ENCODE measurements at regions not wholly inside any gene's neighbourhood (a gene's known extent, or its start where the extent isn't known, plus 50 kb on each side); places are given as distances from the start of the nearest gene placed in this dataset.
"Not testable (repeated sequence)": the region's sequence is repeated elsewhere in the genome, so short reads cannot be mapped to it uniquely, and the experiment has no call there.

DNA sequence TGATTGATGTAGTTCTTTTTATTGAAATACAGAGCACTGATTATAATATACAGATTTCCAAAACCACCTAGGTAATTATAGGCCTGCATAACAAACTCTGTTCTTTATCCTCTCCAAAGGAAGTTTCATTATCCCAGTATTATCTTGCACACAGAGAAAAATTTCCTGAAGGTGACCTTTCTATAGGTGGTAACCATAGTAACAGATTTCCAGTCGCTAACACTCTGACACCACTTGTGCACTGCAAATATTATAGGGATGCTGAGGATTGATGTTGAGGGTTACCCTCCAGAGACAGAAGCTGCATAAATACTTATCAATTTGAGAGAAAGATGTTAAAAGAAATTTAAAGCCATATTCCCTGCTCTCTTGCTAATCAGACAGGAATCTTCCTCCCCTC, 274.5 kb upstream of the NRSN1 start:
- no peak for DNase-seq (ENCODE audit: low spot score)

DNA sequence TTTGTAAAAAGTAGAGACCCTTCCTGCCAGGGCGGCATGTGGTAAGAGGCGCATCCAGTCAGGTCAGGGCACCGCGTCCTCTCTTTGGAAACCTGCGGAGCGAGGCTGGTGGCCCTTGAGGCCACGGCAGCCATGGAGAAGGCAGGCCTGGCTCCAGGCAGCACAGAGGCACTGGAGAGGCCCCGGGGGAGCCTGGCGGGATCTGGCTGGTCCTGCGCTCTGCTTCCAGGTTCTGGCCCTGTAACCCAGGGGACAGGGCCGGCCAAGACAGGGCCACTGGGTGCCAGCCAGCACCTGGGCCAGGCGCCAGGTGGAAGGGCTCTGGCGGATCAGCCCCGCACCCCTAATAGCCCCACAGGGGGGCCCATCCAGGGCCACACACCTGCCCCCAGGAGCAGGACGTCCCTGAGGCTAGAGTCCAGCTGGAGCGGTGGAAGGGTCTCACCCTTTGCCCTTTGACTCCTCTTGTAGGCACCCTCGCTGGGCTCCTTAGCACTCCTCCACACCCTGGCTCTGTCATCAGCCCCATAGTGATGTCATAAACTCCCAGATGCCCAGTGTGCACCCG, 272.4 kb upstream of the NRSN1 start:
- not testable (repeated sequence) for DNase-seq (ENCODE audit: low spot score)

DNA sequence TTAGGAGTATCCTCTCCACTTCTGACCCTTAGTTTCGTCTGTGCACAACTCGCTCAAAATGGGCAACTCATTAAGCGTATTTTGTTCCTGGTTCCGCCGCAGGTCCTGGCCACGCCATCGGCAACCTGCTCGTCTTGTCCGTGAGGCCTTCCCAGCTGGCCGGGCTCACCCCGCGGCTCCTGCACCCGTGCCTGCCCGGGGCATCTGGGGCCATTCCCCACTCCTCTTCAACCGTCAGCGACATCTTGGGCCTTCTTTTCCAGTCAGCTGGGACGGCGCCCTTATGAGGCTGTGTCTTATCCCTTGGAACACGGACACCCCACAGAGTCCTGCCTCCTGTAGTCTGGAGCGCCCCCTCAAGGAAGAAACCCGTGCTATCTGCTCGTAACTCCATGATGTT, 271.9 kb upstream of the NRSN1 start:
- DNase-seq (ENCODE audit: low spot score), result not testable (repeated sequence)

DNA sequence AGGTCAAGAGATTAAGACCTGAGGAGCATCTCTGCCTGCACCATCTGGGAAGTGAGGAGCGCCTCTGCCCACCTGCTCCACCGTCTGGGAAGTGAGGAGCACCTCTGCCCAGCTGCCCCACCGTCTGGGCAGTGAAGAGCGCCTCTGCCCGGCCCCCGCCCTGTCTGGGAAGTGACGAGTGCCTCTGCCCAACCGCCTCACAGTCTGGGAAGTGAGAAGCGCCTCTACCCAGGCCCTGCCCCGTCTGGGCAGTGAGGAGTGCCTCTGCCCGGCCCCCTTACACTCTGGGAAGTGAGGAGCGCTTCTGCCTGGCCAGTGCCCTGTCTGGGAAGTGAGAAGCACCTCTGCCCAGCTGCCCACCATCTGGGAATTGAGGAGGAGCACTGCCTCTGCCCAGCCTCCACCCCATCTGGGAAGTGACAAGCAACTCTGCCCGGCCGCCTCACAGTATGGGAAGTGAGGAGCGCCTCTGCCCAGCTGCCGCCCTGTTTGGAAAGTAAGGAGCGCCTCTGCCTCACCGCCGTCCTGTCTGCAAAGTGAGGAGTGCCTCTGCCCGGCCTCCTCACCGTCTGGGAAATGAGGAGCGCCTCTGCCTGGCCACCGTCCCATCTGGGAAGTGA, 270.4 kb upstream of the NRSN1 start:
- DNase-seq (ENCODE audit: low spot score), result no peak

DNA sequence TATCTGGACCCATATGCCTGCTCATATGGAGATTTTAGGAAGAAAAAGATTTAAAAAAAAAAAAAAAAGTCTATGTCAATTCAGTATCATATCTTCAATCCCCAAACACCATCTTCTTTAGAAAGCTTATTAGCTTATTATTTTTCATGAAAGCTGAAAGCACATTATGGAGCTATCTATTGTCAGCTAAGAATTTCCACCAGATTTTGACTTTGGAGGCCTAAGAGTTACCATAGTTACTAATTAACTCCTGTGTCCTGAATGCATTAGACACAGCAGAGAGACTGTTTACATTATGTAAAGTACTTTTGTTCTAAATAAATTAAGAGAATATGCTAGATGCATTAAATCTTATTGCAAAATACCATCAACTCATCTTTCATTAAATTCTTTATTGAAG, 255.5 kb upstream of the NRSN1 start:
- no peak for DNase-seq (ENCODE audit: low spot score)

- no peak for DNase-seq (ENCODE audit: low spot score)
These were observed 252.9 kb upstream of the NRSN1 start for GRCh38 chr6:23873161-23873560.

DNA sequence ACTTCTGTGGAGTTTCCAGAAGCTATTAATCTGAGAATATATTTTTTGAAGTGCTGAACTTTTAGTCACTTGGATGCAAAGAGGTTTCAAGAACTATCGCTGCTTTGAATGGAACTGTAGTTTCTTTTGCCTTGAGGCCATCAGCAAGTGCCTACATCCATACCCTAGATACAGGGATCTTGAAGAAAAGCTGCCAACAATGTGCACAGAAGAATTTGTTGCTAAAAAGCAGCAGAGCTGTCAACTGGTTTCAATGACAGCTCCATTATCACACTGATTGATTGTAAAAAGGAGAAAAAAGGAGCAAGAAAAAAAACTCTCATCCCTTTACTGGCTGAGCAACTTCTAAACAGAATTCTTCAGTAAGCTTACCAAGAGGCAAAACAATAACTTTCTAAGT, 251.0 kb upstream of the NRSN1 start:
- no peak for DNase-seq (ENCODE audit: low spot score)

DNA sequence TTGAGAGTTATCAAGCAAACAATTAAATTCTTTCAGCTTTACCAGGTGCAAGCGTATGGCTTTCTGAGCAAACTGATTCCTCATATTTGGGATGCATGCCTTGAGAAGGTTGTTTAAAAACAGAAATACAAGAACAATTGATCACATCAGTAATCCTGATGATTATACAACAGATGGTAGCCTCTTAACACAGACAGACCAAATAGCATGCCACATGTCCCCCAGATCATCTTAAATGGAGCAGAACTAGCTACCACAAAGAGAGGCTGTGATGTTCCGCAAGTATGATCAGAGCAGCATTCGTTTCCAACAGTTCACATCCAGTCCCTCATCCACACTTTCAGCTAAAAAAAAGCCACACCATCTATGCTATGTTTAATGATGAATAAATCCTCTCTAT, 246.2 kb upstream of the NRSN1 start:
- no peak for DNase-seq (ENCODE audit: low spot score)

DNA sequence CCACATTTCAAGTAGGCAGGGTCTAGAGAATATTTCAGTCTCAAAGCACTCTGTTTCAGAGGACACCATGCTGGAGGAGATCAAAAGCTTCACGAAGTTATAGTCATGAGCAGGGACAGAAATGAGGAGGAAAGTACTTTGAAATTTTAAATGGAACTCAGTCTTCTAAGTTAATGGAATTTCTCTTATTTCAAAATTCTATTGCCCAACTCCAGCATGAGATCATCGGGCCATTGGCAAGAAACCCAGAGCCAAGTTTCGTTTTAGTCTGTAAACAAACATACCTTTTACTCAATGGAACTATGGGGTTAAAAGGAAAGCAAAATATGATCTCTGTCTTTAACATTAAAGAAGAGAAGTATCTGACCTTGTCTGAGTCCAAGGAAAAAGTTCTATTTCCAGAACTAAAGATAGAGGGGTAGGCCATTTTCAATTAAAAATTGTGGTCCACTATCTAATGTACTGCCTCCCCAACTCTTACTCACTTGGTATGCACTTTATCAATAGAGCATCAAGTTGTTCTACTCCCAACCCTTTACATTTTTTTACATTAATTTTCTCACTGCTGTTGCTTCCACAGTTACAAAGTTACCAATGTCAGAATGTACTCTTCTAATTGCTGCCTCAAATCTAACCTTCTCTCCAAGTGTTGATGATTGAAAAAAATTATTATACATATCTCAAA, 235.3 kb upstream of the NRSN1 start:
- DNase-seq (ENCODE audit: low spot score), result no peak

DNA sequence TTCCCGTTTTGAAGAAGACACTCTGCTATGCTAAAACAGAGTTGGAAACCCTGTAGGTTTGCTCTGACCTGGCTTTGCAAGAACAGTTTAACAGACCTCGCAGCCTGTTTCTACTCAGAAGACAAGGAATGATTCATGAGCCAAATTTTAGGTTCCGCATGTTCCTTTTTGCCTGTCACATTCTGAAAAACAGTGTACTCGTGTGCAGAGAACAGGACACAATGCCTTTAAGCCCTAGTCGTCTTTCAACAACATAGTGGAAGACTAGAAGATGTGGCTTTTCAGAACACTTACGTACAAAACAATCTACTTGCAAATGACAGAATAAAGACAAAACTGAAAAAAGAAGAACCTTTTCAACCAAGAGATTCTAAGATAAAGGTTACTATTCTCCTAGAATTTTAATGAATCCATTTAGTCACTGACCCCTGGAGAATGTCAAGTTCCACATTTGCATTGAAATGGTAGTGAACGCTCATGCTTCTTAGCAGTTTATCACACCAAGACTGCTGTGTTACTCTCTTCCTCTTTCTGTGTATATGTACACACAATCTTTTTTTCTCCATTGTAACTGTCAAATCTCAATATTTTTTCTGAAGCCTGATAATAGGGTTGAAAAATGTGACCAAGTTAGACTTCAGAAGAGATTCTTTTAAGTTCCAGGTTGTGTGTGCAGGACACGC, 220.7 kb upstream of the NRSN1 start:
- DNase-seq (ENCODE audit: low spot score), result no peak

GRCh38 chr6:23910420-23910819, 215.6 kb upstream of the NRSN1 start:
- no peak for DNase-seq (ENCODE audit: low spot score)

- DNase-seq (ENCODE audit: low spot score), result no peak
These were observed 198.1 kb upstream of the NRSN1 start for GRCh38 chr6:23927935-23928334.

GRCh38 chr6:23929201-23929600, 196.8 kb upstream of the NRSN1 start:
- DNase-seq (ENCODE audit: low spot score), result no peak

- no peak for DNase-seq (ENCODE audit: low spot score)
These were observed 185.5 kb upstream of the NRSN1 start for GRCh38 chr6:23940466-23940865.

GRCh38 chr6:23951691-23952090, 174.3 kb upstream of the NRSN1 start:
- no peak for DNase-seq (ENCODE audit: low spot score)

GRCh38 chr6:23952245-23952644, 173.8 kb upstream of the NRSN1 start:
- no peak for DNase-seq (ENCODE audit: low spot score)

- DNase-seq (ENCODE audit: low spot score), result no peak
These were observed 172.0 kb upstream of the NRSN1 start for GRCh38 chr6:23953976-23954375.

- DNase-seq (ENCODE audit: low spot score), result no peak
These were observed 169.0 kb upstream of the NRSN1 start for GRCh38 chr6:23957017-23957416.

DNA sequence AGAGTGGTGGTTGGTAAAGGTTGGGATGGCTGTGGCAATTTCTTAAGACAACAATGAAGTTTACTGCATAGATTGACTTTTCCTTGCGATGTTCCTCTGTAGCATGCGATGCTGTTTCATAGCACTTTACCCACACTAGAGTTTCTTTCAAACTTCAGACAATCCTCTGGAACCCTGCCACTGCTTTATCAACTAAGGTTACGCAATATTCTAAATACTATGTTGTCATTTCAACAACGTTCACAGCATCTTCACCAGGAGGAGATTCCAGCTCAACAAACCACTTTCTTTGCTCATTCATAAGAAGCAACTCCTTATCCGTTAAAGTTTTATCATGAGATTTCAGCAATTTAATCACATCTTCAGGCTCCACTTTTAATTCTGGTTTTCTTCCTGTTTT, 161.2 kb upstream of the NRSN1 start:
- DNase-seq (ENCODE audit: low spot score), result no peak

DNA sequence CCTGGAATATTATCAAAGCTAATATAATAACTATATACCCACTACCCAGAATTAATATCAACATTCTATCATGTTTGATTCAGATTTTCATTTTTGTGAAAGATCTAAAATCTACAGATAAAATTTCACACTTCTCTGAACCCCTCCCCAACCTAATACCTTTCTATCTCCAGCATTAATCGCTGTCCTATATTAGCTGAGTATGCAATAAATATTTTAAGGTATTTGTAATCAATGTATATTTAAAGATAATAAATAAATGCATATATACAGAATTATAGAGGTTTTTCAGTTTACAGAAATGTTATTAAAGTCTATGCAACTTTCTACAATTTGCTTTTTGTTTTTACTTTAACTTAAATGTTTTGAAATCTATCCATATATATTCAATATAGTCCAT, 156.7 kb upstream of the NRSN1 start:
- no peak for DNase-seq (ENCODE audit: low spot score)

DNA sequence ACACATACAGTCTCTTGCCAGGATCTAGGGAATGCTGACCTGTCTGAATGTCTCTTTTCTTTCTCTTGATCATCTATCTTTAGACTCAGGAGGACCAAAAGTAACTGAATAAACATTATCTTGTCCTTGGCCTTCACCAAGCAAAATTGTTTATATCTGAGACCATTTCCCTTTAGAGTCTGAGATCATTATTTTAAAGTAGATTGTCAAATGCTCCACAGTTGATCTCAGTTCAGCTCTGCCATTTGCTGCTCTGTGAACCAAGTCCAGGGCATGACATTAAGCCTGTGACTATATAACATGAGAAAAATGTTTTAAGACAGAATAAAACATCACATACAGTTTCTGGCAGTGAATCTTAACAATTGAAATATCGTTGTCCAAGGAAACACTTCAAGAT, 148.3 kb upstream of the NRSN1 start:
- no peak for DNase-seq (ENCODE audit: low spot score)

- no peak for DNase-seq (ENCODE audit: low spot score)
These were observed 145.1 kb upstream of the NRSN1 start for GRCh38 chr6:23980965-23981364.

GRCh38 chr6:23981923-23982322, 144.1 kb upstream of the NRSN1 start:
- DNase-seq (ENCODE audit: low spot score), result no peak
